ENCODE measurements at regions not wholly inside any gene's neighbourhood (a gene's known extent, or its start where the extent isn't known, plus 50 kb on each side); places are given as distances from the start of the nearest gene placed in this dataset.

- Histone ChIP-seq H3K79me2 (ENCODE audit: control insufficient read depth, insufficient read depth, low read length) (no peaks in the 10 kb centered on the region), H3K4me2 (ENCODE audit: extremely low read depth, insufficient read depth, low read length) (no peak overlapping the region), H2AFZ (ENCODE audit: low read length) (no peak overlapping the region), H3K9me3 (ENCODE audit: control insufficient read depth, insufficient read depth, low read depth, low read length) (no peaks in the 10 kb centered on the region), H3K36me3 (ENCODE audit: control insufficient read depth, insufficient read depth, low read length) (no peaks in the 10 kb centered on the region), H3K9ac (ENCODE audit: insufficient read depth, low read length) (no peak overlapping the region), H3K4me3 (replicated peaks in 1 of 4; ENCODE audit: control extremely low read depth in 1 of 4, insufficient read depth in 1 of 4, low read depth in 3 of 4, low read length in 4 of 4) (no peak overlapping the region), H4K20me1 (ENCODE audit: control insufficient read depth, extremely low read depth, insufficient read depth, low read length) (no peaks in the 10 kb centered on the region), H3K27me3 (ENCODE audit: control insufficient read depth, insufficient read depth, low read length) (no peaks in the 10 kb centered on the region), H3K27ac (ENCODE audit: insufficient read depth, low read length) (no peak overlapping the region), H3K4me1 (ENCODE audit: control insufficient read depth, extremely low read depth, insufficient read depth, low read length) (no peaks in the 10 kb centered on the region)
- TF ChIP-seq CTCF (conservative IDR thresholded peaks at IDR 0.05 in 1 of 2, IDR thresholded peaks at IDR 0.05 in 1 of 2; ENCODE audit: low read depth in 1 of 2, low read length in 2 of 2), result no peak
- TF ChIP-seq EZH2 (IDR thresholded peaks at IDR 0.05; ENCODE audit: low read length, missing control alignments), result no peak
- DNase-seq (ENCODE audit: low read depth in 2 of 2), result no peak
These were observed 666.7 kb upstream of the SGO1 start for GRCh38 chr3:20852712-20853111.

GRCh38 chr3:20849975-20850374, 664.0 kb upstream of the SGO1 start:
- Histone ChIP-seq H3K27me3 (ENCODE audit: control insufficient read depth, insufficient read depth, low read length) (no peaks in the 10 kb centered on the region), H3K4me2 (ENCODE audit: extremely low read depth, insufficient read depth, low read length) (no peak overlapping the region), H3K4me3 (replicated peaks in 1 of 4; ENCODE audit: control extremely low read depth in 1 of 4, insufficient read depth in 1 of 4, low read depth in 3 of 4, low read length in 4 of 4) (no peak overlapping the region), H3K9me3 (ENCODE audit: control insufficient read depth, insufficient read depth, low read depth, low read length) (no peaks in the 10 kb centered on the region), H3K79me2 (ENCODE audit: control insufficient read depth, insufficient read depth, low read length) (no peaks in the 10 kb centered on the region), H3K36me3 (ENCODE audit: control insufficient read depth, insufficient read depth, low read length) (no peaks in the 10 kb centered on the region), H3K9ac (ENCODE audit: insufficient read depth, low read length) (no peak overlapping the region), H3K4me1 (ENCODE audit: control insufficient read depth, extremely low read depth, insufficient read depth, low read length) (no peaks in the 10 kb centered on the region), H2AFZ (ENCODE audit: low read length) (no peak overlapping the region), H3K27ac (ENCODE audit: insufficient read depth, low read length) (no peak overlapping the region), H4K20me1 (ENCODE audit: control insufficient read depth, extremely low read depth, insufficient read depth, low read length) (no peaks in the 10 kb centered on the region)
- no peak for DNase-seq (ENCODE audit: low read depth in 2 of 2)
- TF ChIP-seq EZH2 (IDR thresholded peaks at IDR 0.05; ENCODE audit: low read length, missing control alignments) (no peak), CTCF (conservative IDR thresholded peaks at IDR 0.05 in 1 of 2, IDR thresholded peaks at IDR 0.05 in 1 of 2; ENCODE audit: low read depth in 1 of 2, low read length in 2 of 2) (no peak)

- no peak for DNase-seq (ENCODE audit: low read depth in 2 of 2)
- no peaks in the 10 kb centered on the region for H4K20me1 ChIP-seq (ENCODE audit: control insufficient read depth, extremely low read depth, insufficient read depth, low read length)
- H3K9ac ChIP-seq (ENCODE audit: insufficient read depth, low read length), result no peak overlapping the region
- H3K4me3 ChIP-seq (replicated peaks in 1 of 4; ENCODE audit: control extremely low read depth in 1 of 4, insufficient read depth in 1 of 4, low read depth in 3 of 4, low read length in 4 of 4), result no peak overlapping the region
- no peaks in the 10 kb centered on the region for H3K27me3 ChIP-seq (ENCODE audit: control insufficient read depth, insufficient read depth, low read length)
- H3K4me1 ChIP-seq (ENCODE audit: control insufficient read depth, extremely low read depth, insufficient read depth, low read length), result no peaks in the 10 kb centered on the region
- TF ChIP-seq EZH2 (IDR thresholded peaks at IDR 0.05; ENCODE audit: low read length, missing control alignments) (no peak), CTCF (conservative IDR thresholded peaks at IDR 0.05 in 1 of 2, IDR thresholded peaks at IDR 0.05 in 1 of 2; ENCODE audit: low read depth in 1 of 2, low read length in 2 of 2) (no peak)
- no peaks in the 10 kb centered on the region for H3K79me2 ChIP-seq (ENCODE audit: control insufficient read depth, insufficient read depth, low read length)
- no peak overlapping the region for H3K4me2 ChIP-seq (ENCODE audit: extremely low read depth, insufficient read depth, low read length)
- H3K27ac ChIP-seq (ENCODE audit: insufficient read depth, low read length), result no peak overlapping the region
- no peak overlapping the region for H2AFZ ChIP-seq (ENCODE audit: low read length)
- H3K9me3 ChIP-seq (ENCODE audit: control insufficient read depth, insufficient read depth, low read depth, low read length), result no peaks in the 10 kb centered on the region
- H3K36me3 ChIP-seq (ENCODE audit: control insufficient read depth, insufficient read depth, low read length), result no peaks in the 10 kb centered on the region
These were observed 660.8 kb upstream of the SGO1 start for GRCh38 chr3:20846832-20847231.

Measured in fibroblast of lung (primary cell).